WTC11 (cell line): ENCODE measurements at regions not wholly inside any gene's neighbourhood (a gene's known extent, or its start where the extent isn't known, plus 50 kb on each side); places are given as distances from the start of the nearest gene placed in this dataset.

Experiments
- ATF1 ChIP-seq: sonication (generic); formaldehyde crosslinking; IDR thresholded peaks from 2 replicates; pipeline ENCODE4 v1.8.1; 2023; ENCODE audit warnings: mild to moderate bottlenecking, moderate library complexity, missing genetic modification reagents
- CBFB ChIP-seq: sonication (generic); formaldehyde crosslinking; IDR thresholded peaks from 2 replicates; pipeline ENCODE4 v1.8.1; 2022; ENCODE audit warnings: mild to moderate bottlenecking, low read depth, missing genetic modification reagents
- CTCF ChIP-seq: fragments of 200-600 bp; IDR thresholded peaks from 2 replicates; pipeline ENCODE4 v1.8.0; 2022; ENCODE audit warnings: antibody characterized with exemption
- MXD4 ChIP-seq: fragments of 250-450 bp; sonication (Bioruptor Pico); IDR thresholded peaks from 2 replicates; pipeline ENCODE4 v1.8.0; 2021; ENCODE audit warnings: mild to moderate bottlenecking, moderate library complexity, borderline replicate concordance
- NFE2L1 ChIP-seq: sonication (generic); formaldehyde crosslinking; IDR thresholded peaks from 2 replicates; pipeline ENCODE4 v1.8.1; 2023; ENCODE audit warnings: missing genetic modification reagents
- PREB ChIP-seq: sonication (generic); formaldehyde crosslinking; IDR thresholded peaks from 2 replicates; pipeline ENCODE4 v1.8.1; 2022; ENCODE audit warnings: mild to moderate bottlenecking, missing genetic modification reagents, moderate library complexity, borderline replicate concordance
- TF ChIP-seq, protein P1 (sequence below): sonication (generic); formaldehyde crosslinking; conservative IDR thresholded peaks from 2 replicates; pipeline ENCODE4 v1.8.1; 2022; ENCODE audit warnings: mild to moderate bottlenecking, missing genetic modification reagents
- TF ChIP-seq, protein P2 (sequence below): sonication (generic); formaldehyde crosslinking; IDR thresholded peaks from 2 replicates; pipeline ENCODE4 v1.8.1; 2023; ENCODE audit warnings: mild to moderate bottlenecking, moderate library complexity, missing genetic modification reagents
- TF ChIP-seq, protein P3 (sequence below): sonication (generic); formaldehyde crosslinking; IDR thresholded peaks from 2 replicates; pipeline ENCODE4 v1.8.1; 2023; ENCODE audit warnings: mild to moderate bottlenecking, missing genetic modification reagents, moderate library complexity
- TF ChIP-seq, protein P4 (sequence below): sonication (generic); formaldehyde crosslinking; IDR thresholded peaks from 2 replicates; pipeline ENCODE4 v1.8.0; 2023; ENCODE audit warnings: missing genetic modification reagents

GRCh38 chr12:28137414-28137813 lies 52.8 kb upstream of the CCDC91 start:
- TF ChIP-seq CTCF (no peak), NFE2L1 (CRISPR knock-in tag) (no peak), MXD4 (CRISPR knock-in tag) (no peak), ATF1 (CRISPR knock-in tag) (no peak), CBFB (CRISPR knock-in tag) (no peak), PREB (CRISPR knock-in tag) (no peak)
- TF ChIP-seq, protein P1, sequence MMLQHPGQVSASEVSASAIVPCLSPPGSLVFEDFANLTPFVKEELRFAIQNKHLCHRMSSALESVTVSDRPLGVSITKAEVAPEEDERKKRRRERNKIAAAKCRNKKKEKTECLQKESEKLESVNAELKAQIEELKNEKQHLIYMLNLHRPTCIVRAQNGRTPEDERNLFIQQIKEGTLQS: no peak
- TF ChIP-seq, protein P2, sequence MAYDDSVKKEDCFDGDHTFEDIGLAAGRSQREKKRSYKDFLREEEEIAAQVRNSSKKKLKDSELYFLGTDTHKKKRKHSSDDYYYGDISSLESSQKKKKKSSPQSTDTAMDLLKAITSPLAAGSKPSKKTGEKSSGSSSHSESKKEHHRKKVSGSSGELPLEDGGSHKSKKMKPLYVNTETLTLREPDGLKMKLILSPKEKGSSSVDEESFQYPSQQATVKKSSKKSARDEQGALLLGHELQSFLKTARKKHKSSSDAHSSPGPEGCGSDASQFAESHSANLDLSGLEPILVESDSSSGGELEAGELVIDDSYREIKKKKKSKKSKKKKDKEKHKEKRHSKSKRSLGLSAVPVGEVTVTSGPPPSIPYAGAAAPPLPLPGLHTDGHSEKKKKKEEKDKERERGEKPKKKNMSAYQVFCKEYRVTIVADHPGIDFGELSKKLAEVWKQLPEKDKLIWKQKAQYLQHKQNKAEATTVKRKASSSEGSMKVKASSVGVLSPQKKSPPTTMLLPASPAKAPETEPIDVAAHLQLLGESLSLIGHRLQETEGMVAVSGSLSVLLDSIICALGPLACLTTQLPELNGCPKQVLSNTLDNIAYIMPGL (CRISPR knock-in tag): no peak
- TF ChIP-seq, protein P3, sequence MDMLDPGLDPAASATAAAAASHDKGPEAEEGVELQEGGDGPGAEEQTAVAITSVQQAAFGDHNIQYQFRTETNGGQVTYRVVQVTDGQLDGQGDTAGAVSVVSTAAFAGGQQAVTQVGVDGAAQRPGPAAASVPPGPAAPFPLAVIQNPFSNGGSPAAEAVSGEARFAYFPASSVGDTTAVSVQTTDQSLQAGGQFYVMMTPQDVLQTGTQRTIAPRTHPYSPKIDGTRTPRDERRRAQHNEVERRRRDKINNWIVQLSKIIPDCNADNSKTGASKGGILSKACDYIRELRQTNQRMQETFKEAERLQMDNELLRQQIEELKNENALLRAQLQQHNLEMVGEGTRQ (CRISPR knock-in tag): no peak
- TF ChIP-seq, protein P4, sequence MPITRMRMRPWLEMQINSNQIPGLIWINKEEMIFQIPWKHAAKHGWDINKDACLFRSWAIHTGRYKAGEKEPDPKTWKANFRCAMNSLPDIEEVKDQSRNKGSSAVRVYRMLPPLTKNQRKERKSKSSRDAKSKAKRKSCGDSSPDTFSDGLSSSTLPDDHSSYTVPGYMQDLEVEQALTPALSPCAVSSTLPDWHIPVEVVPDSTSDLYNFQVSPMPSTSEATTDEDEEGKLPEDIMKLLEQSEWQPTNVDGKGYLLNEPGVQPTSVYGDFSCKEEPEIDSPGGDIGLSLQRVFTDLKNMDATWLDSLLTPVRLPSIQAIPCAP: no peak
